Limb (tissue), 2 donors: ENCODE measurements at regions not wholly inside any gene's neighbourhood (a gene's known extent, or its start where the extent isn't known, plus 50 kb on each side); places are given as distances from the start of the nearest gene placed in this dataset.

Source experiments
- DNase-seq, 2 donors: peaks; one replicate each; pipeline ENCODE4 v3.0.0-alpha.2; 2016; ENCODE audit errors: extremely low spot score in 2 of 2

DNA sequence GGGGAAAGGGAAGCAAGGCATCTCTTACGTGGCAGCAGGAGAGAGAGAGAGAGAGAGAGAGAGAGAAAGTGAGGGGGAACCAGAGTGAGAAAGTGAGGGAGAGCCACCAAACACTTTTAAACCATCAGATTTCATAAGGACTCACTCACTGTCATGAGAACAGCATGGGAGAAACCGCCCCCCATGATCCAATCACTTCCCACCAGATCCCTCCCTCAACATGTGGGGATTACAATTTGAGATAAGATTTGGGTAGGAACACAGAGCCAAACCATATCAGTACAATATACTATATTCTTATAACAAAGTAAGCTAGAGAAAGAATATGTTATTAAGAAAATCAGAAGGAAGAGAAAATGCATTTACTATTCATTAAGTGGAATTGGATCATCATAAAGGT lies 53.7 kb upstream of the PLXNC1 start:
- DNase-seq, result no peak

DNA sequence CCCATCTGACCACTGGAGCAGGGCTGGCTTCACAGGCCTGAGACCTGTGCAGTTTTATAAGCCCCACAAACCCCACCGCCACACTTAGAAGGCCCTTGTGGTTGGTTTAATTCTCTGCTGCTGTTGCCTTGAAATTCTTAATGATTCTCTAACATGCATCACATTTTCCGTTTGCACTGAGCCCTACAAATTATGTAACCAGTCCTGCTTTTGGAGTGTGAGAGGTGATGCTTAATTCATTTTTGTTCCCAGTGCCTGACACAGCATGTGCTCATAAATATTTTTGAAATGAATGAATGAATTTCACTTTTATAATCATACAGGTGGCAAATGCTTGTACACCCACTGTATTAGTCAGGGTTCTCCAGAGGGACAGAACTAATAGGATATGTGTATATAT lies 52.8 kb upstream of the PLXNC1 start:
- no peak for DNase-seq

DNA sequence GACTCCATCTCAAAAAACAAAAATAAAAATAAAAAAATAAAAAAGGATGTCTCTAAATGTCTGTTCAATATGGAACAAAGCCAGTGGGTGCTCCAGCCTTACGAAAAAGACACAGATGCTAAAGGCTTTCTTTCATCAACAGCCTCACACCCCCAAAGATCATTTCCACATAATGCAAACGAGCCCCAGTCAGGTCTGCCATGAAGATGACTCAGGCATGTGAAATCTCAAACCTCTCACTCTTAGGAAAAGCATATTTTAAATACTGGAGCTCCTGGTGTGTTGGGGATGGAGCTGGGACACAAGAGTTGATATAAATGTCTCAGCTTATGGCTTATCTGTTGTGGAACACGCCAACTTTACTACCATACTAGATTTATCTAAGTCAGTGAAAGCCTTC lies 49.9 kb upstream of the PLXNC1 start:
- DNase-seq, result no peak
